Immature natural killer cell (primary cell): ENCODE measurements at regions not wholly inside any gene's neighbourhood (a gene's known extent, or its start where the extent isn't known, plus 50 kb on each side); places are given as distances from the start of the nearest gene placed in this dataset.

Experiments used
- DNase-seq, 3 donors: peaks; one replicate each; pipeline ENCODE4 v3.0.0; 2022; ENCODE audit warnings: mixed read lengths in 1 of 3
- H3K27ac Mint-ChIP-seq, 6 donors: one replicate each; pipeline ENCODE4 v1.8.0; 2020; ENCODE audit warnings: mixed read lengths in 6 of 6, mild to moderate bottlenecking in 5 of 6, inconsistent platforms in 4 of 6, moderate library complexity in 3 of 6
- H3K27me3 Mint-ChIP-seq, 3 donors: one replicate each; pipeline ENCODE4 v1.8.0; 2020 to 2021; ENCODE audit warnings: low read depth in 3 of 3, mild to moderate bottlenecking in 3 of 3, mixed read lengths in 3 of 3, moderate library complexity in 3 of 3, inconsistent platforms in 1 of 3
- H3K36me3 Mint-ChIP-seq, 3 donors: one replicate each; pipeline ENCODE4 v1.8.0; 2020; ENCODE audit warnings: mixed read lengths in 3 of 3, inconsistent platforms in 2 of 3, mild to moderate bottlenecking in 2 of 3
- H3K4me1 Mint-ChIP-seq, 2 donors: one replicate each; pipeline ENCODE4 v1.8.0; 2020; ENCODE audit warnings: inconsistent platforms in 2 of 2, mild to moderate bottlenecking in 2 of 2, mixed read lengths in 2 of 2, moderate library complexity in 1 of 2
- H3K4me3 Mint-ChIP-seq, 5 donors: one replicate each; pipeline ENCODE4 v1.8.0; 2020; ENCODE audit warnings: mild to moderate bottlenecking in 5 of 5, mixed read lengths in 5 of 5, inconsistent platforms in 3 of 5, moderate library complexity in 3 of 5
- H3K9me3 Mint-ChIP-seq, 6 donors: one replicate each; pipeline ENCODE4 v1.8.0; 2020; ENCODE audit warnings: mild to moderate bottlenecking in 6 of 6, mixed read lengths in 6 of 6, inconsistent platforms in 4 of 6, moderate library complexity in 3 of 6

GRCh38 chr1:55280731-55281130 lies 65.6 kb upstream of the USP24 start:
- H3K4me1 Mint-ChIP-seq: peaks cover 7 to 16% of the 10 kb centered on the region in 2 donors
- no peaks in the 10 kb centered on the region for H3K36me3 Mint-ChIP-seq
- no peak for DNase-seq
- no peak overlapping the region for H3K4me3 Mint-ChIP-seq
- no peaks in the 10 kb centered on the region for H3K9me3 Mint-ChIP-seq
- no peak overlapping the region for H3K27ac Mint-ChIP-seq
- peaks cover 0 to 7% (median 0%) of the 10 kb centered on the region in 3 donors for H3K27me3 Mint-ChIP-seq

- peaks cover 15 to 27% of the 10 kb centered on the region in 2 donors for H3K4me1 Mint-ChIP-seq
- H3K27ac Mint-ChIP-seq: no peak overlapping the region
- H3K36me3 Mint-ChIP-seq: no peaks in the 10 kb centered on the region
- no peak overlapping the region for H3K4me3 Mint-ChIP-seq
- H3K27me3 Mint-ChIP-seq: peaks cover 0 to 7% (median 0%) of the 10 kb centered on the region in 3 donors
- no peaks in the 10 kb centered on the region for H3K9me3 Mint-ChIP-seq
- no peak for DNase-seq
Measured at GRCh38 chr1:55279627-55280026, 64.5 kb upstream of the USP24 start.

GRCh38 chr1:55278378-55278777 lies 63.2 kb upstream of the USP24 start:
- Mint-ChIP-seq H3K4me1 (peaks cover 23 to 38% of the 10 kb centered on the region in 2 donors), H3K27ac (no peak overlapping the region), H3K36me3 (no peaks in the 10 kb centered on the region)

GRCh38 chr1:55277377-55278130 lies 62.4 kb upstream of the USP24 start:
- Mint-ChIP-seq H3K9me3 (no peaks in the 10 kb centered on the region), H3K36me3 (no peaks in the 10 kb centered on the region), H3K27me3 (peaks cover 0 to 3% (median 0%) of the 10 kb centered on the region in 3 donors), H3K4me1 (peaks cover 26 to 45% of the 10 kb centered on the region in 2 donors), H3K27ac (peak overlapping the region in 4 of 6 donors; percentile 19 to 70 (median 46)), H3K4me3 (peak overlapping the region in 2 of 5 donors; percentile 33 to 58)
- peak; percentile 59 to 70 (median 64) for DNase-seq

More at GRCh38 chr1:55278378-55278777, 63.2 kb upstream of the USP24 start:
- Mint-ChIP-seq H3K27me3 (peaks cover 0 to 7% (median 0%) of the 10 kb centered on the region in 3 donors), H3K4me3 (no peak overlapping the region), H3K9me3 (no peaks in the 10 kb centered on the region)
- no peak for DNase-seq

GRCh38 chr1:55276671-55277376 lies 61.7 kb upstream of the USP24 start:
- Mint-ChIP-seq H3K9me3 (no peaks in the 10 kb centered on the region), H3K4me3 (no peak overlapping the region), H3K27me3 (peaks cover 0 to 3% (median 0%) of the 10 kb centered on the region in 3 donors), H3K36me3 (no peaks in the 10 kb centered on the region), H3K4me1 (peaks cover 26 to 45% of the 10 kb centered on the region in 2 donors), H3K27ac (no peak overlapping the region)
- DNase-seq: no peak

GRCh38 chr1:55275941-55276341 lies 60.8 kb upstream of the USP24 start:
- no peak for DNase-seq
- peaks cover 0 to 3% (median 0%) of the 10 kb centered on the region in 3 donors for H3K27me3 Mint-ChIP-seq
- H3K9me3 Mint-ChIP-seq: peaks cover 0 to 1% (median 0%) of the 10 kb centered on the region in 6 donors
- peaks cover 26 to 45% of the 10 kb centered on the region in 2 donors for H3K4me1 Mint-ChIP-seq
- H3K4me3 Mint-ChIP-seq: peak overlapping the region in 1 of 5 donors; percentile 59
- H3K27ac Mint-ChIP-seq: peak overlapping the region in 3 of 6 donors; percentile 14 to 65 (median 38)
- no peaks in the 10 kb centered on the region for H3K36me3 Mint-ChIP-seq

GRCh38 chr1:55275151-55275748 lies 60.1 kb upstream of the USP24 start:
- H3K9me3 Mint-ChIP-seq: peaks cover 0 to 2% (median 0%) of the 10 kb centered on the region in 6 donors
- peaks cover 26 to 45% of the 10 kb centered on the region in 2 donors for H3K4me1 Mint-ChIP-seq
- H3K36me3 Mint-ChIP-seq: no peaks in the 10 kb centered on the region
- H3K27me3 Mint-ChIP-seq: peaks cover 0 to 3% (median 0%) of the 10 kb centered on the region in 3 donors
- H3K4me3 Mint-ChIP-seq: peak overlapping the region in 1 of 5 donors; percentile 59
- peak overlapping the region in 5 of 6 donors; percentile 4 to 72 (median 38) for H3K27ac Mint-ChIP-seq
- DNase-seq: no peak

- peaks cover 0 to 7% (median 0%) of the 10 kb centered on the region in 6 donors for H3K9me3 Mint-ChIP-seq
- H3K4me1 Mint-ChIP-seq: peaks cover 26 to 45% of the 10 kb centered on the region in 2 donors
- DNase-seq: no peak
- H3K4me3 Mint-ChIP-seq: no peak overlapping the region
- peaks cover 0 to 3% (median 0%) of the 10 kb centered on the region in 3 donors for H3K36me3 Mint-ChIP-seq
- H3K27me3 Mint-ChIP-seq: peaks cover 0 to 2% (median 0%) of the 10 kb centered on the region in 3 donors
- H3K27ac Mint-ChIP-seq: no peak overlapping the region
Measured at GRCh38 chr1:55272994-55273393, 57.8 kb upstream of the USP24 start.
